GM21529 (cell line): ENCODE measurements at regions not wholly inside any gene's neighbourhood (a gene's known extent, or its start where the extent isn't known, plus 50 kb on each side); places are given as distances from the start of the nearest gene placed in this dataset.
"Not testable (repeated sequence)": the region's sequence is repeated elsewhere in the genome, so short reads cannot be mapped to it uniquely, and the experiment has no call there.

Source experiments
- ATAC-seq: cut with Tn5 transposase; IDR thresholded peaks from one replicate; pipeline ENCODE4 v1.9.1; 2021; ENCODE audit not compliant: unreplicated experiment

DNA sequence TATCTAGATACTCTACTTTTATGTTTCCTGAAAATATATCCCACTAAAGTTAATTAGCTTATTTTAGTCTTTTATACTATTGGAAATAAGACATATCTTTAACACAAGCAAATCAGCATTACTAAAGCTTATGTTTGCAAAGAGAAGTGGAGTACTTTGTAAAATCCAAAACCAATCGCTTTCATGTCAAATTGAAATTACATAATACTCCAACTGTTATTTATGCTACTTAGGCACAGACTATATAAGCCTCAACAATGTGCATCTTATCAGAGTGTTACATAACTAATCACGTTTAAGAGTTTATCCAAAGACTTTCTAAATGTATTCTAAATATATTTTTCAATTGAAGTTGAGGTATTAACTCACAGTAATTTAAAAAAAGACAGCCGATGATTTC is 200.0 kb downstream of the PCDH20 start:
- no peak for ATAC-seq

DNA sequence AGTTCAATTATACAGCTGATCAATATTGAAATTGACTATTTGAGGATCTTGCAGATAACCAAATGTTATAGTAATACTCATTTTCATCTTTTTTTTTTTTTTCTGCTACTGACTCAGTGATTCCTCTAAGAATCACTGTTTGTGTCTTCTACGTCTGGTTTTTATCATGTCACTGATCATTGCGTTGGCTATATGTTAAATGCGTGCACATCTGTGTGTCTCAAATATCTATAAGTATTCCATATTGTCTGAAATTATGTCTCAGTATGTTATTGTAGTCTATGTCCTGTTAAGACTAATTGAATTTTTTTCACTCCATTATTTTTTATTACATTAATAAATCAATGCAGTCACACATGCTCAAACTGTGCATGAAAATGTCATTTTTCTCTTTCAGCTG is 200.5 kb downstream of the PCDH20 start:
- no peak for ATAC-seq

DNA sequence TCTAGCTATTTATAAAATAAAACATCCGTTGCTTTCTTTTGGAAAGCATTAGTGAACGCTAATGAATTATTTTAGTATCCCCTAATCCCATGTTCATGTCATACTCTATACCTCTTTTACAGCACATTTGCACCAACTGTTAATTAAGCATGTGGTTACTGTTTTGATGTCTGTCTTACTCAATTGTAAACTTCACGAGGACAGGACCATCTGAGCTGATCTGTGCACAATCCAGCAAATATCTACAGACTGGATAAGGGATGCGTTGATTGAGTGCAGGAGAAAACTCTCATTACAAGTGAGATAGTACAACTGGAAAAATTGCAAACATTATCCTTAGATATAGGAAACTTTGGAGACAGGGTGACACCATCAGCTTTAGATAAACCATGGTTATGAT is 201.1 kb downstream of the PCDH20 start:
- no peak for ATAC-seq

DNA sequence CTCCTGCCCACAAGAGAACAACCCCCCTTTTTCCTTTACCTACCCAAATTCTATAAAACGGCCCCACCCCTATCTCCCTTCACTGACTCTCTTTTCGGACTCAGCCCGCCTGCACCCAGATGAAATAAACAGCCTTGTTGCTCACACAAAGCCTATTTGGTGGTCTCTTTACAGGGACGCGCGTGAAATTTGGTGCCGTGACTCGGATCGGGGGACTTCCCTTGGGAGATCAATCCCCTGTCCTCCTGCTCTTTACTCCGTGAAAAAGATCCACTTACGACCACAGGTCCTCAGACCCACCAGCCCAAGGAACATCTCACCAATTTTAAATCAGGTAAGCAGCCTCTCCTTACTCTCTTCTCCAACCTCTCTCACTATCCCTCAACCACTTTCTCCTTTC is 209.8 kb downstream of the PCDH20 start:
- not testable (repeated sequence) for ATAC-seq

DNA sequence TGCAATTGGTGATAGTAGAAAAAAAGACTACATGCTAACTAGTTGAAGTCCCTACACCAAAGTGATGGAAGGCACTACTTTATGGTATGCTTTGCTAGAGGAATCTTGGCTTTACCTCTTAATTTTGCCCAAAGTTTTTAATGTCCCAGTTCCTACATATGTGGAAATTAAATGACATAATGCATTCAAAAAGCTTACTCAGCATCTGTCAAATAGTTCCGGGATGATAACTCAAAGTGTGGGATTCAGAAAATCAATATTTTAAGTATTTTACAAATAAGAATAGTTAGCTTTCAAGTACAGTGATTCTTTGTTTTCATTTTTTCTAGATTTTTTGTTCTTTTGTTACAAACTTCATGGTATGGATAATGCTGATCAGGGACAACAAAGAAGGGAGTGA is 211.6 kb downstream of the PCDH20 start:
- no peak for ATAC-seq

DNA sequence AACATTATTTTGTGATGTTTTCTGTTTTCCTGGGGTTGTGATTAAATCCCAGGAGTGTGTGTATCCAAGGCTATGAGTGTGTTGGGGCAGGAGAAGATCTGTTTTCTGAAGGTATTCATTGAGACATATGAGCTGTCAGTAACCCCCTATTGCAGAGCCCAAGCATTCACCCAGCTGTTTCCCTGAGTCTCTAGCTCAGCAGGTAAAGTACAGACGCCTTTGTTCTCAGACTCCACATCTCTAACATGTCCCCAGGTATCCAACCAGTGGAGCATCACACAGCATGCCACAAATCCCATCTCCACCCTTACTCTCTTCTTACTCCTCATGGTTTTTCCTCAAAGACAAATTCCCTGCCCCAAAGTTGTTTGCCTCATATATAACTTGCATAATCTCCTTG is 213.6 kb downstream of the PCDH20 start:
- ATAC-seq = no peak

DNA sequence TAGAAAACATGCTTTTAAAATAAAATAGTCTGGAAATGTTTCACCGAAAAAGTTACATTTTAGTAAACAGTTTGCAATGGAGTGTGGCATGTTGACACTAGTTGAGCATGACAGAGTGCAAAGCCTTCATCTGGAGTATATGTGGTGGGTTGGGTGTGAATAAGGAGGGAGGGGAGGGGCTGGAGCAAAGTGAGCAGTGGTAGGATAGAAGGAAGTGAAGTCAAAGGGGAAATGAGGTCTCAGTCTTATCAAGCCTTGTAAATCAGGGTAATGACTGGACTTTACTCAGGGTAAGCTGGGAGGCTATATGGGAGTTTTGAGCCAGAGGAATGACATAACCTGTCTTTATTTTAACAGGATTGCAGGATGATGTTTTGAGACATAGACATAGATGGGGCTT is 222.8 kb downstream of the PCDH20 start:
- ATAC-seq = no peak

DNA sequence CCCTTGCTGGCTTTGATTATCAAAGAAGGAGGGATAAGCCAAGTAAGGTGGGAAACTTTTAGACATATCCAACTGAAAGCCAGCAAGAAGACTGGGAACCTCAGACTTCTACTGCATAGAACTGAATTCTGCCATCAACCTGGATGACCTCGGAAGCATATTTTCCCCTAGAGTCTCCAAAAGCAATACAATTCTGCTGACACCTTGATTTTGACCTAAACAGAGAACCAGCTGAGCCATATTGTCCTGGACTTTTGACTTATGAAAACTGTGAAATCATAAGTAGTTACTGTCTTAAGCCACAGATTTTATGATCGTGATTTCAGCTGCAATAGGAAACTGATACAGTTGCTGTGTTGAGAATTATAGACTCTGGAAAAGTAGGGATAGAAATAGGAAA is 227.6 kb downstream of the PCDH20 start:
- no peak for ATAC-seq

DNA sequence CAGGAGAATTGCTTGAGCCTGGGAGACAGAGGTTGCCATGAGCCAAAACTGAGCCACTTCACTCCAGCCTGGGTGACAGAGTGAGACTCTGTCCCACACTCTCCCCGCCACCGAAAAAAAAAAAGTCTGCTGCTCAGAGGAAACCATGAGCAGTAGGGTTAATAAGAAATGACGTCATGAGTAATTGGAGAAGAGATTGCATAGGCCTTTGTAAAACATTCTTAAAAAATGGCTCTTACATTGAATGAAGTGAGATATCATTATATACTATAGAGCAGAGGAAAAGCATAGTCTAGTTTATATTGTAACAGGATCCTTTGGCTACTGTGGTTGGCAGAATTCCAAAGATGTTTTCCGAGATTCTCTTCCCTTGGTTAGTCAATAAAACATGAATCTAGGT is 228.2 kb downstream of the PCDH20 start:
- no peak for ATAC-seq

DNA sequence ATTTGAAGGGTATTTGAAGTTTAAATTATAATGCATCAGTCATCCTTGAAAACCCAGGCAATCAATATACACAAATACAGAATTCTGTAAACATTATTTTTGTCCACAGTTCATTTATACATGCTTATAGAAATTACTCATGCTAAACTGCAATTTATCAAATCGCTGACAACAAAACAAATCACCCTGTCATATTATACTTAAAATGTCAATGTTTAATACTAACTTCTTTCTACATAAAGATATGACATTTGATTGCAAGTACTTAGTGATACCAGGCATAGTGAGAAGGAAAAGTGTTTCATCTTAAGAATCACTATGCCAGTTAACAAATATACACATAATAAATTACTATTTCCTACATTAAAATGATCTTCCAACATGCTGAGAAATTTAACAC is 232.0 kb downstream of the PCDH20 start:
- ATAC-seq = no peak

DNA sequence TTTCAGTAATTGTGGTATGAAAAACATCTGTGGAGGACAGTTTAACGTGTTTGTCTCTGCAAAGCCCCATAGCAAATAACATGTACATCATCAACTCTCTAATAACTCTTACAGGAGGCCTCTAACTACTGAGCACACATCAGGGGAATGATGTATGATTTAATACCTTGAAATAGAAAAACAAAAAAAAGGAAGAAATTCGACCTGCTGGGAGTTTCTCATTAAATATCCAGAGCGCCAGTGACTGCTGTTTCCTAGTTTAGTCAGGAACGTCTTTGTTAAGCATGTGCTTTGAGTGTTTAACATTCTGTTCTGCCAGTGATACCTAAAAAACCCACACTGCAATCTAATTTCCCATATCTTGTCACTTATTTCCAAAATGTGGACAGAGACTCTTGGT is 235.4 kb downstream of the PCDH20 start:
- no peak for ATAC-seq

DNA sequence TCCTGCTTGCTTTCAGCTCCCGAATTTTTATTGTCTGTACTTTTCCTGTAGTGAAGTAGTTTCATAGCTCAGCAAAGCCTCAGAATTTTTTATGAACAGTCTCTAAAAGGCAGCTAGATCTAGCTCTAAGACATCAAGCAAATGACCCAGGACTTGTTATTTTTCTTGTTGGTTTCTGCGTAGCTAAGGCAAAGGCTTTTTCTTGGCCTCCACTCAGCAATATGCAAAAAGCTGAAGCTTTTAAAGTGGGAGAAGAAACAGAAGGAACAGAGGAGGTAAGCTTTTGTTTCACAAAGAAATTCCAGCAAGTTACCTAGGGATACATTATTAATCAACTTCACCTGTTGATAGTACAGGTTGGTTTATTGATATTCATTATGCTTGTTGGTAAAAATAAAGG is 235.9 kb downstream of the PCDH20 start:
- no peak for ATAC-seq

DNA sequence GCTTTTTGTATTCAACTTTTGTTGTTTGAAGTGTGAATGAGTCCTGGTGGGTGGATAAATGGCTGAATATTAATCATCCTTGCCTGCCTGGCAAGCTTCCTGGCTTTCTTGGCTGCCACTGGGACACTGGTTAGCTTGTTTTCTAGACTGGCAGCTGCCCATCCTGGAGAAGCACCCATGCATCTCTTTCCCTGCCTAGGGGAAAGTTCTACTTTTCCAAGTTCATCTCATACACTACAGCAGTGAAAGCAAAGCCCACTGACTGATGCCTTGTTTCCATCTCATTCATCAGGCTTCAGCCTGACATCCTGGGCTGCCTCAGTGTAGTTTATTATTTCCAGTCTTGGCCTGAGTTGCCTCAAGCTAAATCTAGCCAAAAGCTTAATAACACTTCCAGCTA is 244.8 kb downstream of the PCDH20 start:
- no peak for ATAC-seq

DNA sequence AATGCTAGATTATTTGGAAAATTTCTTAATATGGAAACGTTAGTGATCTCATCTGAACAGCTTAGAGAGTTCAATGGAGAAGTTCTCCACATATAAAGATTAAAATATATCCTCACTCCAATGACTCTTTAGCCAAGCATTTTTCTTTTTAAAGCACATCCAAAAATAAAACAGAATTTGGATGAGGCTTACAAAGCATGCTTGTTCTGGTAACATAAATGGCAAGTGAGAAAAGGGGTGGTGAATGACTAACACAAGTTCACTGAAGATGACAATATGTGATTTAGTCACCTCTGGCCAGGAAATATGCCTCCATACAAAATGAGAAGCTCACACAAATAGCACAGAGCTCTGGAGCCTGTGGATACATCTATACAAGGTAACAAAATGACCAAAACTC is 253.0 kb downstream of the PCDH20 start:
- ATAC-seq = no peak

DNA sequence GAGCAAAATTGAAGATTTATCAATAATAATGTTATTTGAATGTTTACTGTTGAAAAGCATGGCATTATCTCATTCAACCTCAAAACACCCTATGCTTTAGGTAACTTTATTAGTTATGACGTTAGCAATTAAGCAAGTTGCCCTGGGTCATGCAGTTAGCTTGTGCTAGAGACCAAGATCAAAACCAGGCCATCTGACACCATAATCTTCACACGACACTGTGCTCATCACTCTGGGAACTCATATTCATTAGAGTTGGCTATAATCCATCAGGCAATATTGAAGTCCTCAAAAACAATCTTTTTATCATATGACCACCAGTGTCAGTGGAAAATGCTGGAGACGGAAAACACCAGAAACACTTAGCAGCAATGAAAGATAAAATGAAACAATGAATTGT is 253.5 kb downstream of the PCDH20 start:
- ATAC-seq = no peak

DNA sequence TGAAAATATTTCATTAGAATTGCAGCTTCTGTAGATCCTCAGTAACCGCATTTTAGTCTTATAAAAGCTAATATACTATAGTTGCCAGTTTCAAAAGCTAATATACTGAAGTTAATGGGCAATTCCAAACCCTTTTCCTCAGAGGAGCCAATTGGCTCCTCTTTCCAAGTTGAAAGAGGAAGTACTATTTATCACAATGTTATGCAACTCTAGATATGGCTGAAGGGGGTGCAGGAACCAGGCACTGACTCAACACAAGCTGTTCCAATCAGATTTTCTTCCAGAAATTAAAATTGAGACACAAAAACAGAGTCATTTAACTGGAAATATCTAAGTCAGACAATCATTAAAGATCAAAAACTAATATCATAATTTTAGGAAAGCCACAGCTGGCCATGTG is 258.9 kb downstream of the PCDH20 start:
- no peak for ATAC-seq

DNA sequence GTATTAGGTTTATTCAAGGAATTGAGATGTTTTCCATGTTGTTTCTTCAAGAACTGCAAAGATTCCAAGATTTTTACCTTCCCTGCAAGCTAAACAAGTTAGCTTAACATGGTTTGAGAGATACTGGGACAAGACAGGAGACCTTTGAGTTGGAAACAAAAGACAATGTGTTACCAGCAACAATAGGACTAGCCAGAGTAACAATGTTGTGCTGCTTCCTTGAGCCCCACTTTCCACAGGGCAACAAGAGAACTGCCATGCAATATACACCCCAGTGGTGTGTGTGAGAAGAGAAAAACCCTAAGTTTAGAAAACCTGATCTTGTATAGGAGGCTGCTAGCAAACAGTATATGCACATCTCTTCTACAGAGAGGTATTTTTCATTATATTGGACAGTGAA is 264.6 kb downstream of the PCDH20 start:
- ATAC-seq = no peak

DNA sequence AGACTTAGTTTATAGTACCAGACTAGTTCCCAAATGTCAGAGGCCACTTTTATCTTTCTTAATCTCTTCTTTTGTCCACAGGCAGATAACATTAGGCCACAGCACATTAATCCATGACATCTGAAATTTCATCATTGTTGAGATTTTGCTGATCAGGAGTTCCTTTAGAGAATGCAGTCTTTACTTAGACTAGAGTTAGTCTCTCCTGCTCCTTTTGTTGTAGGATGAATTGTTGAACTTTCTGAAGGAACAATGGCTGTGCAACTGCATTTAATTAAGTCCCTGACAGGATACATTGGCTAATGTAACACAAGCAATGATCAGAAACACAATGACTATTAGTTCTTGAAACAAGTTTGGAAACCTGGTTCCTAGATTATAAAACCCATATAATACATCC is 266.3 kb downstream of the PCDH20 start:
- ATAC-seq = no peak

DNA sequence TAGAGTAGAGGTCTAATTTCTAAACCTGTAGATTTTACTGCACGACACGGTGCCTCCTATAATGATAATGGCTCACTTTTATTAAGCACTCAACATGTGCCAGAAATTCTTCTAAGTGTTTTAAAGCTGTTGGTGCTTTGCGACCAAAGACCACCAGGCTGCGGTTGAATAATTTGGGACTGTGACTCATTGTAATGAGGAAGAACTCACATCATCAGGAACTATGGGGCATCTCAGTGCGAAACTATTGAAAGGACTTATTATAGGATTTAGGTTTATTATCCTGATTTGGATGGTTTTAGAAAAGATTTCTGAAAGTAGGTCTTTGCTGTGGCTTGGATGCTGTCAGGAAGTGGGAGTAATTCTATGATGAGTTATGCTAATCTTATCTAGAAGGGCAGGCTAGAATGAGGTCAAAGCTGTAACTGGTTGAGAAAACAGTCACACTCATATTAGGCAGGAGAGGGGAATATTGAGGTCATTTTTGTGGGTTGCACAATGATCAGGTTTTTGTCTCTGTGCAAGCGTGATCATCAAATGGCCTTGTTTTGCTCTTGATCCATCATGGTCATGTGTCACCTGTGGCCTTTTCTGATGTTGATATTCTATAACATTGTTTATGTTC is 266.8 kb downstream of the PCDH20 start:
- ATAC-seq = no peak

DNA sequence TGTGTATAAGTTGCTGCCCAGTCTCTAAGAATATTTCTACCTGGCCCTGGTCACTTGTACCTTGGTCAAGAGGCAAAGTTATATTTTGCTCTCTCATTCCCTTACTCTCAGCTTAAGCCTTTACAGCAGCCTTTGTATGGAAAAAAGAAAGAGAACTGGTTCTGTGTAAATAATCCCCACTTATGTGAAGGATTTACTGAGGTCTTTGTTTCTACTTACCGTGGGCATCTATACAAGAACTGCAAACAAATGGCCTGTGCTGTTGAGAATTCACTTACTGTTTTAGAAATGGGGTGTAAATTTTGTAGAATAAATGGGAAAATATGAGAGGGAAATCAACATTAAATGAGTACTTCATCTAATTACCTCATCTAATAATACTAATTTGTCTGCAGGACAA is 267.4 kb downstream of the PCDH20 start:
- no peak for ATAC-seq

DNA sequence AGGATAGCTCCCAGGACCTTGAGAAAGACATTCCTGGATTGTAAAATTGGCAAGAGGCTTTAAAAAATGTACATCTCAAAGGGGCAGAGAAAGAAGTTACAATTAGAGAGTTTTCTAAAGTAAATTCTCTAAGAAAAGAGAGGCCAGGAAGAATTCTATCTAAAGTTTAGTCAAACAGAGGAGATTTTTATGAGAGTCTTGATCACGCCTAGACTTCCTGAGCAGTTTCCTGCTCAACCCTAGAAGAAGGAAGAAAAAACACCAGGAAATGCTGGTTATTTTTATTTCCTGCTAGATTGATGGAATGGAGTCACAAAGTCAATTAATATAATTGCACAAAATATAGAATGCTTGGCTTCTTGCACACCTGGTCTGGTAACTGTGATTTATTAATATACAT is 269.1 kb downstream of the PCDH20 start:
- ATAC-seq = no peak

DNA sequence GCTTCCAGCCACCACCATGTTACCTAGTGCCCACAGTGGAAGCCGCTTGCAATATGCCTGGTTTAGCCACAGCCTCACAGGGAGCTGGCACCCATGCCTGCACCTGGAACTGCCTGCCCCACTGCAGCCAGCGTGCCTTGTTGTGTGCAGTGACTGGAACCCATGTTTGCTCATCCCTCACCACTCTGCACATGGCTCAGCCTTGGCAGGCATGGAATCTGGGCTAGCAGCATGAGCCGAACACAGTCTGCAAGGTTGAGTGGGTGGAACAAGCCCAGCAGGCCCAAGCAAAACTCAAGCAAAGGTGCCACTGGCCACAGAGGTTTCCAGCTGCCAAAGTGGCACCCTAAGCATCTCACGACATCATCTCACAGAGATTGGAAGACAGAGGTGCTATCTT is 269.5 kb downstream of the PCDH20 start:
- no peak for ATAC-seq

DNA sequence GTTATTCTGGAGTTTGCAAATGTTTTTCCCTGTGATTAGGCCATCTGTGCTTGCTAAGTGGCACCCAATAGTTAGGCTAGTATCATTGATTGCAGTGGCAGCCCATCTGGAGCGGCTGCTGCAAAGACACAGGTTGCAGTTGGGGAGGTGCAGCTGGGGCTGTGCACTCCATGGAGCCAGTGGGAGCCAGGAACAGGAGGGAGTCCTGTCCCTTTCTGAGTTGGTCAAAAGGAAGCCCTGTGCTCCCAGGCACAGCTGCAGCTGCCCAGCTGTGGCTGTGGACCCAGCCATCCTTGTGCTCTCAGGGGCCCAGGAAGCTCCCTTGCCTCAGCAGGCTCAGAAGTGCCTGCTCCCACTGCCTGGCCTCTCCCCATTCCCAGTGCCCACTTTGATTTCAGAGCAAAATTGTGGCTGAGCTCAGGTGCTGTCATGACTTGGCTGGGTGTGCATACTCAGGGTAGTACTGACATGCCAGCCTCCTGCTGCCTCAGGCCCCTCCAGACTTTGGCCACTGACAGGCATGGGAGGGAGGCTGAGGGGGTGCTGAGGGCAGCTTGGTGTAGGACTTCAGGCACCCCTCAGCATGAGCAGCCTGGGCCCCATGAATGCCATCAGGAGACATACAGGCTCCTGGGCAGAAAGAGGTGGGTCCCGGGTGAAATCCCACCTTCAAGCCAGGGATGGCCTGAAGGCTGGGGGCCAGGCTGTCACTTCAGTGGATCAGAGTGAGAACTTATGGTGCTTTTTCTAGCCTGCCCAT is 270.6 kb downstream of the PCDH20 start:
- no peak for ATAC-seq
